Neural progenitor cell (in vitro differentiated cells): ENCODE measurements at regions not wholly inside any gene's neighbourhood (a gene's known extent, or its start where the extent isn't known, plus 50 kb on each side); places are given as distances from the start of the nearest gene placed in this dataset.
A peak's percentile ranks its signal among the peaks of the same experiment; 100 is the strongest.
"Not testable (repeated sequence)": the region's sequence is repeated elsewhere in the genome, so short reads cannot be mapped to it uniquely, and the experiment has no call there.

Experiments used
- DNase-seq: peaks from one replicate; pipeline ENCODE4 v3.0.0-alpha.2; 2016; ENCODE audit warnings: low spot score
- H2AFZ ChIP-seq: fragments of 200-600 bp; sonication (generic); replicated peaks from 2 replicates; pipeline ENCODE4 v1.6.1; 2016; ENCODE audit warnings: antibody characterized with exemption
- H3F3A ChIP-seq: fragments of 200-600 bp; sonication (generic); 2 replicates; pipeline ENCODE4 v1.6.1; 2016; ENCODE audit warnings: antibody characterized with exemption, low read depth
- H3K27ac ChIP-seq: fragments of 200-600 bp; sonication (generic); 2 replicates; pipeline ENCODE4 v1.5.1; 2016; ENCODE audit warnings: mild to moderate bottlenecking
- H3K27me3 ChIP-seq: fragments of 200-600 bp; sonication (generic); 2 replicates; pipeline ENCODE4 v1.6.1; 2016; ENCODE audit warnings: mild to moderate bottlenecking, moderate library complexity
- H3K36me3 ChIP-seq: fragments of 200-600 bp; sonication (generic); 2 replicates; pipeline ENCODE4 v1.5.1; 2016
- H3K4me1 ChIP-seq: fragments of 200-600 bp; sonication (generic); 2 replicates; pipeline ENCODE4 v1.6.1; 2016; ENCODE audit warnings: mixed run types
- H3K4me2 ChIP-seq: fragments of 200-600 bp; sonication (generic); 2 replicates; pipeline ENCODE4 v1.6.1; 2016
- H3K4me3 ChIP-seq: fragments of 200-600 bp; sonication (generic); 2 replicates; pipeline ENCODE4 v1.5.1; 2016
- H3K79me2 ChIP-seq: fragments of 200-600 bp; sonication (generic); 2 replicates; pipeline ENCODE4 v1.6.1; 2016; ENCODE audit warnings: low read depth
- H3K9ac ChIP-seq: fragments of 200-600 bp; sonication (generic); 2 replicates; pipeline ENCODE4 v1.6.1; 2016
- H3K9me3 ChIP-seq: fragments of 200-600 bp; sonication (generic); 2 replicates; pipeline ENCODE4 v1.5.1; 2016; ENCODE audit warnings: low read depth
- H4K20me1 ChIP-seq: fragments of 200-600 bp; sonication (generic); 2 replicates; pipeline ENCODE4 v1.6.1; 2016; ENCODE audit warnings: low read depth
- H3K27ac Mint-ChIP-seq: 3 replicates; pipeline ENCODE4 v1.8.0; 2021; ENCODE audit warnings: mixed read lengths
- H3K27me3 Mint-ChIP-seq: 2 replicates; pipeline ENCODE4 v1.8.0; 2022; ENCODE audit warnings: low read depth, mild to moderate bottlenecking, inconsistent platforms, moderate library complexity, mixed read lengths; ENCODE audit not compliant: insufficient read depth
- H3K36me3 Mint-ChIP-seq: 3 replicates; pipeline ENCODE4 v1.8.0; 2021; ENCODE audit warnings: mixed read lengths
- H3K4me1 Mint-ChIP-seq: 3 replicates; pipeline ENCODE4 v1.8.0; 2021; ENCODE audit warnings: mixed read lengths
- H3K4me3 Mint-ChIP-seq: 3 replicates; pipeline ENCODE4 v1.8.0; 2021; ENCODE audit warnings: mild to moderate bottlenecking, moderate library complexity, mixed read lengths
- H3K9me3 Mint-ChIP-seq: 3 replicates; pipeline ENCODE4 v1.8.0; 2020; ENCODE audit warnings: mixed read lengths
- CTCF ChIP-seq: fragments of 200-600 bp; sonication (generic); IDR thresholded peaks from 2 replicates; pipeline ENCODE4 v1.5.1; 2017; ENCODE audit warnings: antibody characterized with exemption, mild to moderate bottlenecking
- EZH2 ChIP-seq: fragments of 200-600 bp; sonication (generic); IDR thresholded peaks from 2 replicates; pipeline ENCODE4 v1.6.1; 2017; ENCODE audit warnings: antibody characterized with exemption, mild to moderate bottlenecking, moderate library complexity
- EZH2phosphoT487 ChIP-seq: fragments of 200-600 bp; sonication (generic); IDR thresholded peaks from 2 replicates; pipeline ENCODE4 v1.6.1; 2017; ENCODE audit warnings: antibody characterized with exemption

DNA sequence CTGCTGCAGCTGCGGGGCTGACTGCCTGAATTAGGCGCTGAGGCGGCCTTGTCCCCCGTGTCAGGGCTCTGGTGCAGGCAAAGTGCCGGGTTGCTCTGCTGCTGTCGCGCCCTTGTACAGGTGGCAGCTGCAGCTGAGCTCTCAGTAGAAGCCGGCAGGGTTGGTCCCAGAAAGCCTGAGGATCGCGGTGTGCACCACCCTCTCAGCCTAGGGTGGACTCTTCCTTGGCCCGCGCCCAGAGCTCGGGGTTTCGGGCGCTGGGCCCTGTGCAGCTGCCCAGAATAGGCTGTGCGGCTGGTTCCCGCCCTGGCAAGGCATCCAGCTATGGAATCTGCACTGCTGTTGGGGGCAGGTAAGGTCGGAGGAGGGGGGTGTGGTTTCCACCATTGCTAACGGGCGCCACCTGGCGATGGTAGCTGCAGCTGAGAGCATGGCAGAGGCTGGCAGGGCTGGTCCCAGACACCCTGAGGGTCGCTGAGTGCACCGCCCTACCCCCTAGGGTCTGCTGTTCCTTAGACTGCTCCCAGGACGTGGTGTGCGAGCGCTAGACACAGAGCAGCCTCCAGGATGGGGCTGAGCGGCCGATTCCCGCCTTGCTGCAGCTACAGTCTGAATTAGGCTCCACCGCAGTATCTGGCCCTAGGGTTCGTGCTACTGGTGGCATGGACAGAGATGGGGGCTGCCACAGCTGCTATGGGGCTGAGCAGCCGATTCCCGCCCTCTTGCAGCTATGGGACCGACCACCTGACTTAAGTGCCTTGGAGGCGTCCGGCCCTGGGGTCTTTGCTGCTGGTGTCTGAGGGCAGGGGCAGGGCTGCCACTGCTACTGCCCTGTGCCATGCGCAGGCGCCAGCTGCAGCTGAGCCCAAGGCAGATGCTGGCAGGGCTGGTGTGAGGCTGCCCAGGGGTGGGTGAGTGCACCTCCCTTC lies 145.0 kb downstream of the CCDC74A start:
- not testable (repeated sequence) for H3K27ac Mint-ChIP-seq, H3K36me3 Mint-ChIP-seq, H4K20me1 ChIP-seq, H3K27ac ChIP-seq, H3K4me1 ChIP-seq, H3K79me2 ChIP-seq, H3K4me1 Mint-ChIP-seq, H3F3A ChIP-seq, H3K9me3 ChIP-seq, H3K36me3 ChIP-seq, H3K27me3 Mint-ChIP-seq, H3K9ac ChIP-seq
- Histone ChIP-seq H3K4me2 (peak overlapping the region; percentile 94), H3K4me3 (peak overlapping the region; percentile 62), H2AFZ (peak overlapping the region; percentile 91), H3K27me3 (peaks cover 47% of the 10 kb centered on the region)
- TF ChIP-seq CTCF: peak; percentile 65
- TF ChIP-seq EZH2phosphoT487: peak; percentile 46
- Mint-ChIP-seq H3K9me3 (peaks cover 15% of the 10 kb centered on the region), H3K4me3 (peak overlapping the region; percentile 85)
- peak; percentile 65 for DNase-seq

- H3K79me2 ChIP-seq: no peaks in the 10 kb centered on the region
- H3K9me3 ChIP-seq: no peaks in the 10 kb centered on the region
- H3K27me3 Mint-ChIP-seq: no peaks in the 10 kb centered on the region
- H3K36me3 ChIP-seq: no peaks in the 10 kb centered on the region
- peak overlapping the region; percentile 62 for H3K4me3 ChIP-seq
- no peak overlapping the region for H3K9ac ChIP-seq
- peak; percentile 85 for DNase-seq
- TF ChIP-seq CTCF: peak; percentile 83
- TF ChIP-seq EZH2phosphoT487: no peak
- TF ChIP-seq EZH2: peak; percentile 44
- H3K4me1 ChIP-seq: no peaks in the 10 kb centered on the region
- no peaks in the 10 kb centered on the region for H4K20me1 ChIP-seq
- no peak overlapping the region for H3K27ac ChIP-seq
- H3K36me3 Mint-ChIP-seq: no peaks in the 10 kb centered on the region
- no peak overlapping the region for H3K27ac Mint-ChIP-seq
- peaks cover 10% of the 10 kb centered on the region for H3K9me3 Mint-ChIP-seq
- peak overlapping the region; percentile 94 for H3K4me2 ChIP-seq
- H3F3A ChIP-seq: no peaks in the 10 kb centered on the region
- H2AFZ ChIP-seq: peak overlapping the region; percentile 91
- H3K4me3 Mint-ChIP-seq: peak overlapping the region; percentile 85
- H3K27me3 ChIP-seq: peaks cover 47% of the 10 kb centered on the region
- H3K4me1 Mint-ChIP-seq: peaks cover 3% of the 10 kb centered on the region
These were observed 145.9 kb downstream of the CCDC74A start for GRCh38 chr2:131673400-131674173.

DNA sequence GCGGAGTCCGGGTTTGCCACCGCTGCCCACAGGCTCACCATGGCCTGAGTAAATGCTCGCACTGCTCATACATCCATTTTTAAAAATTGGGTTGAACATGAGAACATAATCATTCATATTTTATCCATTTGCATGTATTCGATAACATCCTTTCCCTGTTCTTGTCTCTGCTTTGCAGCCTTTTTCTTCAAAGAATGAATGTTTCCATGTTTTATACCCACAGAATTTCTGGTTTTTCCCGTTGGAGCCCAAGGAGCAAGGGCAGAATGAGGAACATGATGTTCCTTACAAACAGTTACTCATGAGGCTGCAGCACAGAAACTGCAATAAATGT lies 146.5 kb downstream of the CCDC74A start:
- Mint-ChIP-seq H3K9me3 (peaks cover 5% of the 10 kb centered on the region), H3K4me1 (peaks cover 3% of the 10 kb centered on the region), H3K27me3 (no peaks in the 10 kb centered on the region), H3K4me3 (peak overlapping the region; percentile 85), H3K27ac (no peak overlapping the region), H3K36me3 (no peaks in the 10 kb centered on the region)
- no peak overlapping the region for H3K9ac ChIP-seq
- no peak for DNase-seq
- H3K4me3 ChIP-seq: peak overlapping the region; percentile 62
- peaks cover 47% of the 10 kb centered on the region for H3K27me3 ChIP-seq
- H3K36me3 ChIP-seq: no peaks in the 10 kb centered on the region
- no peaks in the 10 kb centered on the region for H3K79me2 ChIP-seq
- no peak for TF ChIP-seq EZH2
- no peak for TF ChIP-seq CTCF
- TF ChIP-seq EZH2phosphoT487: no peak
- no peaks in the 10 kb centered on the region for H3K4me1 ChIP-seq
- H3K4me2 ChIP-seq: peak overlapping the region; percentile 94
- H4K20me1 ChIP-seq: no peaks in the 10 kb centered on the region
- no peak overlapping the region for H2AFZ ChIP-seq
- H3K9me3 ChIP-seq: no peaks in the 10 kb centered on the region
- no peaks in the 10 kb centered on the region for H3F3A ChIP-seq
- H3K27ac ChIP-seq: no peak overlapping the region

DNA sequence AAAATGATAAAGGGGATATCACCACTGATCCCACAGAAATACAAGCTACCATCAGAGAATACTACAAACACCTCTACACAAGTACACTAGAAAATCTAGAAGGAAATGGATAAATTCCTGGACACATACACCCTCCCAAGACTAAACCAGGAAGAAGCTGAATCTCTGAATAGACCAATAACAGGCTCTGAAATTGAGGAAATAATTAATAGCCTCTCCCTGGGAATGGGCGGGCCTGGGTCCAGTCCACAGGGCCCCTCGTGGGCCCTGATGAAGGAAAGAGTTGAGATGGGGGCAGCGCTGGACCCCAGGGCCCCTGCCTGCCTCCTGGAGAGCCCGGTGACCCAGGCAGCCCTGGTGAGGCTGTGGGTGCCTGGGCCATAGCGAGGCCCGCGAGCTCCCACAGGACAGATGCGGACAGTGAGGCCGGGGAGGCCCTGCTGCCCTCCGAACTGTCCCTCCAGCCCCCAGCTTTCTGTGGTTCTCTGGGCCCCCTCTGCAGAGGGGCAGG lies 154.0 kb downstream of the CCDC74A start:
- not testable (repeated sequence) for H3K9ac ChIP-seq, DNase-seq, H3K36me3 ChIP-seq, H3K4me1 ChIP-seq, H3K27ac ChIP-seq, H3K27me3 ChIP-seq, H4K20me1 ChIP-seq, H3K27ac Mint-ChIP-seq, H3F3A ChIP-seq, H3K27me3 Mint-ChIP-seq, H3K9me3 Mint-ChIP-seq, H3K9me3 ChIP-seq, H3K36me3 Mint-ChIP-seq
- Histone ChIP-seq H3K4me2 (peak overlapping the region; percentile 83), H2AFZ (peak overlapping the region; percentile 85), H3K4me3 (peak overlapping the region; percentile 67), H3K79me2 (peaks cover 12% of the 10 kb centered on the region)
- Mint-ChIP-seq H3K4me3 (peak overlapping the region; percentile 96), H3K4me1 (peaks cover 25% of the 10 kb centered on the region)
